ENCODE measurements at regions not wholly inside any gene's neighbourhood (a gene's known extent, or its start where the extent isn't known, plus 50 kb on each side); places are given as distances from the start of the nearest gene placed in this dataset.

DNA sequence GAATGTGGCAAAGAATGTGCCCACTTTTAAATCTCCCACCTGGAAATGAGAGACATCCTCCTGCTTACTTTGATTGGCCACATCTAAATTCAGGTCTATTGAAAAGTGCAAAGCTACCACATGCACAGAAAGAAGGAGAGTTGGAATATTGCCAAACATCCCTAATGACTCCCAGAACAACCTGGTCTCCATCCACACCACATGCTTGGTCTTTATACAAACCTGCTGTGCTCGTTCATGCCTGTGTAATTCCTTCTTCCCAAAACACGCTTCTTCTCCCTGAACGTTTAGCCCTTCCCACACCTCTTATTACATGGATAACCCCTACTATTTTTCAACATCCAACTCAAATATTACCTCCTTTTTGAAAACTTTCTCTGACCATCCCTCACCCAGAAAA lies 66.2 kb upstream of the BCL2L14 start:
- no peaks in the 10 kb centered on the region for H3K36me3 ChIP-seq
- H3K4me1 ChIP-seq, result peaks cover 0 to 7% (median under 1%) of the 10 kb centered on the region in 4 donors
- intact Hi-C loops (cut with DNase I; ENCODE audit: low total_unique reads), result no loop called here
- no peak for DNase-seq
- no peaks in the 10 kb centered on the region for H3K9me3 ChIP-seq
- no peak overlapping the region for H3K27ac ChIP-seq
- 73 to 88% (median 77%) methylated on average over 3 of the region's 3 CpGs for WGBS, 5 donors
- TF ChIP-seq EP300 (IDR thresholded peaks at IDR 0.05) (no peak), POLR2A (IDR thresholded peaks at IDR 0.05) (no peak), POLR2AphosphoS5 (IDR thresholded peaks at IDR 0.05) (no peak), CTCF (IDR thresholded peaks at IDR 0.05) (no peak)
- H3K4me3 ChIP-seq, result no peak overlapping the region
- no peaks in the 10 kb centered on the region for H3K27me3 ChIP-seq

DNA sequence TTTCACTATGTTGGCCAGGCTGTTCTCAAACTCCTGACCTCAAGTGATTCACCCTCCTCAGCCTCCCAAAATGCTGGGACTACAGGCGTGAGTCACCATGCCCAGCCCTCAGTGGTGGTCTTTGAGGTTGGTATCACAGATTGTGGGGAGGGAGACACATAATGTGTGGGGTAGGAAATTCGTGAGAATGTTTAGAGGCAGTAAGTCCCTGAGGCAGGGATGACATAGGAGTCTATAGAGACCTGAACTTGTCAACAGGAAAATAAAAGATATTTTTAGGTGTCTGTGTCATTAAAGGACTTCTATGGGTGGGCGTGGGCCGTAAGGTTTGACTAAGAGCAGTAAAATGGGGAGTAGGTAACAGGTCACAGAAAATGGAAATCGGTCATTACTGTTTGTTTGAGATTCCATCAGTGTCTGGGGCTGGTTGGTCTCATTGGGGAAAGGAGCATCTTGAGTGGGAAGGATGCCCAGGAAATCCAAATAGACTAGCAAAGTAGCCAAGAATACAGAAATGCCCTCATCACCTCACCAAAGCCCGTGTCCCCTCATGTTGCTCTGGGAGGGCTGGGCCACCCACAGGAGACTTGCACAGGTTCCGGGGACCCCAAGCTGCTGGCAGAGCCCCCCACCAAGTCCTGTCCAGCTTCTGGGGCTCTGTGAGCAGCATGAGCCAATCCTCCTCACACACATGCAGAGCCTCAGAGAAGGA lies 63.6 kb upstream of the BCL2L14 start:
- no peaks in the 10 kb centered on the region for H3K27me3 ChIP-seq
- no peak overlapping the region for H3K27ac ChIP-seq
- no peak for DNase-seq
- peaks cover 10 to 29% (median 14%) of the 10 kb centered on the region in 4 donors for H3K4me1 ChIP-seq
- intact Hi-C loops (cut with DNase I; ENCODE audit: low total_unique reads), result no loop called here
- H3K9me3 ChIP-seq, result no peaks in the 10 kb centered on the region
- TF ChIP-seq POLR2A (IDR thresholded peaks at IDR 0.05), result no peak
- TF ChIP-seq POLR2AphosphoS5 (IDR thresholded peaks at IDR 0.05), result no peak
- no peak for TF ChIP-seq CTCF (IDR thresholded peaks at IDR 0.05)
- TF ChIP-seq EP300 (IDR thresholded peaks at IDR 0.05), result no peak
- no peaks in the 10 kb centered on the region for H3K36me3 ChIP-seq
- no peak overlapping the region for H3K4me3 ChIP-seq
- 70 to 82% (median 79%) methylated on average over 7 of the region's 7 CpGs for WGBS, 5 donors

- H3K36me3 ChIP-seq, result no peaks in the 10 kb centered on the region
- TF ChIP-seq CTCF (IDR thresholded peaks at IDR 0.05) (no peak), EP300 (IDR thresholded peaks at IDR 0.05) (no peak), POLR2A (IDR thresholded peaks at IDR 0.05) (no peak), POLR2AphosphoS5 (IDR thresholded peaks at IDR 0.05) (no peak)
- peaks cover 10 to 29% (median 14%) of the 10 kb centered on the region in 4 donors for H3K4me1 ChIP-seq
- DNase-seq, result no peak
- 86 to 94% (median 92%) methylated on average over 9 of the region's 9 CpGs for WGBS, 5 donors
- no peaks in the 10 kb centered on the region for H3K9me3 ChIP-seq
- no peaks in the 10 kb centered on the region for H3K27me3 ChIP-seq
- intact Hi-C loops (cut with DNase I; ENCODE audit: low total_unique reads), result no loop called here
- H3K27ac ChIP-seq, result no peak overlapping the region
- no peak overlapping the region for H3K4me3 ChIP-seq
Measured at GRCh38 chr12:12007713-12008231, 63.0 kb upstream of the BCL2L14 start.

DNA sequence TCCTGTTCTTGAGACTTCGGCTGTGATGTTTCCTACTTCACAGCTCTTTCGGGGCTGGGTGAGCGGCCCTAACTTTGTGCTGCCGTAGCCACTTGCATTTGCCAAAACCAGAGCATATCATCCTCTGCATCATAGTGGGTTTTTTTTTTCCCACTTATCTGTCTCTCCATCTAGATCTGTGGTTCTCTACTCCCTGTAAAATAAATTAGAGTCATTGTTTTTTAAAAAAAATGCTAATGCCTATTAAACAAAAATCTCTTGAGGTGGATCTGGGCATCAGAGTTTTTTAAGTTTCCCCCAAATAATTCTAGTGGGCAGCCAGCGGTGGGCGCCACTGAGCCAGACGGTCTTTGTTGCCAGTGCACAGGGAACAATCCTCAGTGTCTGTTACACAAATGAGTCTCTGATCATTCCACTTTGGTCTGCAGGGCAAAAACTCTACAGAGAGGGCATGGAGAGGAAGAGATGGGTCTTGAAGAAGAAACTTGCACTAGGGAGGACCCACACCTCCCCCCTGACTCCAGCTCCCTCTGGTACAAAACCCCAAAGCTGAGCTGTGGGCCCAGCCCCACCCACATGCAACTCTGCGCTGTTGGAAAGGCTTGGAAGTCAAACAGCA lies 62.4 kb upstream of the BCL2L14 start:
- WGBS, 5 donors, result 74 to 84% (median 77%) methylated on average over 8 of the region's 8 CpGs
- Histone ChIP-seq H3K27me3 (no peaks in the 10 kb centered on the region), H3K4me3 (no peak overlapping the region), H3K27ac (no peak overlapping the region), H3K9me3 (no peaks in the 10 kb centered on the region), H3K36me3 (no peaks in the 10 kb centered on the region), H3K4me1 (peaks cover 10 to 29% (median 14%) of the 10 kb centered on the region in 4 donors)
- TF ChIP-seq POLR2A (IDR thresholded peaks at IDR 0.05) (no peak), EP300 (IDR thresholded peaks at IDR 0.05) (no peak)
- intact Hi-C loops (cut with DNase I; ENCODE audit: low total_unique reads), result no loop called here
- DNase-seq, result no peak

Measured in stomach (tissue), 8 donors.